ENCODE measurements at regions not wholly inside any gene's neighbourhood (a gene's known extent, or its start where the extent isn't known, plus 50 kb on each side); places are given as distances from the start of the nearest gene placed in this dataset.

DNA sequence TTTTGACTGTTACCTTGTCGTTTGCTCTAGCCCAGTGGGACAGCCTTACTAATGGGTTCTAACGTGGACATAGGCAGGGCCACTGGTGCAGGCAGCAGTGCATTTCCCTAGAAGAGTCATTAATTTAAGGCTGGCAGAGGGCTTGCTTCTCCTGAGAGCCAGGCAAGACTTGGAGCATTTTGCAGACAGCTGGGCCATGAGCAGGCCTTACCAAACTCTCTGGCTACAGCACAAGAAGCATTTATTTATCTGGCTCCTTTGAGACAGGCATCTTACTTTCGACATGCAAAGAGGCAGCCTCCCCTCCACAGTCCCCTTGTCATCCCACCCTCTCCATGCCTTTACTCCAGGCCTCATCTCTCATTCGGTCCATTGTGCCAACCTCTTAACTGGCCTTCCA, 139.9 kb downstream of the CSNK2A3 start:
- Histone ChIP-seq H3K4me2 (ENCODE audit: insufficient read depth, low read length) (no peak overlapping the region), H3K27ac (ENCODE audit: low read length) (no peak overlapping the region), H2AFZ (ENCODE audit: low read depth, low read length) (no peak overlapping the region), H3K36me3 (ENCODE audit: insufficient read depth, low read length) (no peaks in the 10 kb centered on the region), H3K27me3 (ENCODE audit: insufficient read depth, low read length, poor library complexity) (peaks cover 19% of the 10 kb centered on the region), H3K4me1 (ENCODE audit: insufficient read depth, low read length) (no peaks in the 10 kb centered on the region), H4K20me1 (ENCODE audit: insufficient read depth, low read length) (no peaks in the 10 kb centered on the region), H3K4me3 (ENCODE audit: low read depth in 1 of 2, low read length in 2 of 2) (no peak overlapping the region), H3K9ac (ENCODE audit: low read depth, low read length) (no peak overlapping the region), H3K79me2 (ENCODE audit: insufficient read depth, low read length) (no peaks in the 10 kb centered on the region), H3K9me3 (ENCODE audit: insufficient read depth, low read length, severe bottlenecking) (no peaks in the 10 kb centered on the region)
- TF ChIP-seq, protein P1, sequence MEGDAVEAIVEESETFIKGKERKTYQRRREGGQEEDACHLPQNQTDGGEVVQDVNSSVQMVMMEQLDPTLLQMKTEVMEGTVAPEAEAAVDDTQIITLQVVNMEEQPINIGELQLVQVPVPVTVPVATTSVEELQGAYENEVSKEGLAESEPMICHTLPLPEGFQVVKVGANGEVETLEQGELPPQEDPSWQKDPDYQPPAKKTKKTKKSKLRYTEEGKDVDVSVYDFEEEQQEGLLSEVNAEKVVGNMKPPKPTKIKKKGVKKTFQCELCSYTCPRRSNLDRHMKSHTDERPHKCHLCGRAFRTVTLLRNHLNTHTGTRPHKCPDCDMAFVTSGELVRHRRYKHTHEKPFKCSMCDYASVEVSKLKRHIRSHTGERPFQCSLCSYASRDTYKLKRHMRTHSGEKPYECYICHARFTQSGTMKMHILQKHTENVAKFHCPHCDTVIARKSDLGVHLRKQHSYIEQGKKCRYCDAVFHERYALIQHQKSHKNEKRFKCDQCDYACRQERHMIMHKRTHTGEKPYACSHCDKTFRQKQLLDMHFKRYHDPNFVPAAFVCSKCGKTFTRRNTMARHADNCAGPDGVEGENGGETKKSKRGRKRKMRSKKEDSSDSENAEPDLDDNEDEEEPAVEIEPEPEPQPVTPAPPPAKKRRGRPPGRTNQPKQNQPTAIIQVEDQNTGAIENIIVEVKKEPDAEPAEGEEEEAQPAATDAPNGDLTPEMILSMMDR (IDR thresholded peaks at IDR 0.05; ENCODE audit: borderline replicate concordance, extremely low read depth, low read length, poor library complexity, severe bottlenecking): no peak
- no peak for TF ChIP-seq EZH2 (IDR thresholded peaks at IDR 0.05; ENCODE audit: borderline replicate concordance, low read depth, low read length, severe bottlenecking)
- ATAC-seq (ENCODE audit: insufficient read depth, low read depth): no peak
- DNase-seq: no peak

DNA sequence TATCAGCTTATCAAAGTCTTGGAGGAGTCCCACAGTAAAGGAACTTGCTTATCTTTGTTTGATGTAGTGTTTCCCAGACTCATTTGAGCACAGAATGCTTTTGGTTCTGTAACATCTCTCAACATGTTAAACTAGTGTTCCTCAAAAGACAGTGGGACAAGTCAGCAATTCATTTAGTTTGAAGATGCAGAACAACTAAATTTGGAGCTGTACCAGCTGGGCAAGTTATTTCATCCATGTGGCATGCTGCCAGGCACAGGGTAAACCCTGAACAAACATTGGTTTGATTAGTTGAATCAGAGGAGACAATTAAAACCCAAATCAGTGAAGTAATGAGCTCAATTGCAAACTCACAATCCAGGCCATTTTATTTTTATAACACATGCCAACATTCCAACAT, 141.2 kb downstream of the CSNK2A3 start:
- Histone ChIP-seq H3K36me3 (ENCODE audit: insufficient read depth, low read length) (no peaks in the 10 kb centered on the region), H3K4me2 (ENCODE audit: insufficient read depth, low read length) (no peak overlapping the region), H3K4me3 (ENCODE audit: low read depth in 1 of 2, low read length in 2 of 2) (no peak overlapping the region), H4K20me1 (ENCODE audit: insufficient read depth, low read length) (no peaks in the 10 kb centered on the region), H3K27ac (ENCODE audit: low read length) (no peak overlapping the region), H2AFZ (ENCODE audit: low read depth, low read length) (no peak overlapping the region), H3K4me1 (ENCODE audit: insufficient read depth, low read length) (no peaks in the 10 kb centered on the region), H3K79me2 (ENCODE audit: insufficient read depth, low read length) (no peaks in the 10 kb centered on the region), H3K9me3 (ENCODE audit: insufficient read depth, low read length, severe bottlenecking) (no peaks in the 10 kb centered on the region), H3K27me3 (ENCODE audit: insufficient read depth, low read length, poor library complexity) (peaks cover 23% of the 10 kb centered on the region), H3K9ac (ENCODE audit: low read depth, low read length) (no peak overlapping the region)
- DNase-seq (no peak), ATAC-seq (ENCODE audit: insufficient read depth, low read depth) (no peak)
- TF ChIP-seq, protein P1 (IDR thresholded peaks at IDR 0.05; ENCODE audit: borderline replicate concordance, extremely low read depth, low read length, poor library complexity, severe bottlenecking): no peak
- TF ChIP-seq EZH2 (IDR thresholded peaks at IDR 0.05; ENCODE audit: borderline replicate concordance, low read depth, low read length, severe bottlenecking): no peak

DNA sequence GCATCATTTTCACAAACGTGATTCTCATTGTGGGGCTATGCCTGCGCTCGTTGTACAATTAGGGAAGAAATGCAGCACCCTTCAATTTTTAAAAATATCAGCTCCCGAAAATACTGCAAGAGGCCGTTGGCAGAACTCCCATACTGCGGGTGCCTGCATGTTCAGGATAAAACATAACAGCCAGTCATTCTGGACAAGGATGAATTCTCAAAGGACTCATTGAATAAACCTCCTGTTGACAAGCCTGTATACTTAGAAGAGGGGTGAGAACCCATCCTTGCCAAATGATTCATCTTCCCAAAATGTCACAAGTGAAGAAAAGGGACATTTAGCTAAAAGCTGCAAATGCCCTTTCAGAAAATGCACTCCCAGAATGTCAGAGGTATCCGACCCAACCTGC, 141.9 kb downstream of the CSNK2A3 start:
- Histone ChIP-seq H4K20me1 (ENCODE audit: insufficient read depth, low read length) (no peaks in the 10 kb centered on the region), H3K4me1 (ENCODE audit: insufficient read depth, low read length) (no peaks in the 10 kb centered on the region), H3K36me3 (ENCODE audit: insufficient read depth, low read length) (no peaks in the 10 kb centered on the region), H2AFZ (ENCODE audit: low read depth, low read length) (no peak overlapping the region), H3K4me2 (ENCODE audit: insufficient read depth, low read length) (no peak overlapping the region), H3K9me3 (ENCODE audit: insufficient read depth, low read length, severe bottlenecking) (no peaks in the 10 kb centered on the region), H3K9ac (ENCODE audit: low read depth, low read length) (no peak overlapping the region), H3K27ac (ENCODE audit: low read length) (no peak overlapping the region), H3K27me3 (ENCODE audit: insufficient read depth, low read length, poor library complexity) (peaks cover 22% of the 10 kb centered on the region), H3K79me2 (ENCODE audit: insufficient read depth, low read length) (no peaks in the 10 kb centered on the region), H3K4me3 (ENCODE audit: low read depth in 1 of 2, low read length in 2 of 2) (no peak overlapping the region)
- TF ChIP-seq, protein P1 (IDR thresholded peaks at IDR 0.05; ENCODE audit: borderline replicate concordance, extremely low read depth, low read length, poor library complexity, severe bottlenecking): no peak
- TF ChIP-seq EZH2 (IDR thresholded peaks at IDR 0.05; ENCODE audit: borderline replicate concordance, low read depth, low read length, severe bottlenecking): no peak
- ATAC-seq (ENCODE audit: insufficient read depth, low read depth): no peak
- no peak for DNase-seq

DNA sequence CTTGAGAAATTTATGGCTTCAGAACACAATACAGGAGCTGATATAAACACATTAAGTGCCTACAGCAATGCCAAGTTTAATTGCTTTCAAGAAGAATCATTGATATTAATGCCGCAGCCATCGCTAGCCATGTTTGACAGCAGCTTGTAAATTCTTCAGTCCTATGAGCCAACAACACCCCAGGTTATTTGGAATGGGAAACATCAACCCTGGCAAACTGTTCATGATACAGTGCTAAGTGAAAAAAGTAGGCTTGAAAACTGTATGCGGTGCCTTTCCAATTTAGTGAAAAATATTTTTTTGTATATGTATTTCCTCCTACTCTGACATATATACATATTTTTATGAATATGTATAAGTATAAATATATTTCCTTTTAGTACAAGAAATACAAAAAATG, 142.6 kb downstream of the CSNK2A3 start:
- Histone ChIP-seq H3K9ac (ENCODE audit: low read depth, low read length) (no peak overlapping the region), H3K36me3 (ENCODE audit: insufficient read depth, low read length) (no peaks in the 10 kb centered on the region), H3K9me3 (ENCODE audit: insufficient read depth, low read length, severe bottlenecking) (no peaks in the 10 kb centered on the region), H3K4me3 (ENCODE audit: low read depth in 1 of 2, low read length in 2 of 2) (no peak overlapping the region), H3K27me3 (ENCODE audit: insufficient read depth, low read length, poor library complexity) (peaks cover 23% of the 10 kb centered on the region), H4K20me1 (ENCODE audit: insufficient read depth, low read length) (no peaks in the 10 kb centered on the region), H3K79me2 (ENCODE audit: insufficient read depth, low read length) (no peaks in the 10 kb centered on the region), H2AFZ (ENCODE audit: low read depth, low read length) (no peak overlapping the region), H3K4me2 (ENCODE audit: insufficient read depth, low read length) (no peak overlapping the region), H3K4me1 (ENCODE audit: insufficient read depth, low read length) (no peaks in the 10 kb centered on the region), H3K27ac (ENCODE audit: low read length) (no peak overlapping the region)
- ATAC-seq (ENCODE audit: insufficient read depth, low read depth) (no peak), DNase-seq (no peak)
- TF ChIP-seq EZH2 (IDR thresholded peaks at IDR 0.05; ENCODE audit: borderline replicate concordance, low read depth, low read length, severe bottlenecking): no peak
- TF ChIP-seq, protein P1 (IDR thresholded peaks at IDR 0.05; ENCODE audit: borderline replicate concordance, extremely low read depth, low read length, poor library complexity, severe bottlenecking): no peak

All from DND-41 (cell line).